ENCODE measurements at regions not wholly inside any gene's neighbourhood (a gene's known extent, or its start where the extent isn't known, plus 50 kb on each side); places are given as distances from the start of the nearest gene placed in this dataset.
"Not testable (repeated sequence)": the region's sequence is repeated elsewhere in the genome, so short reads cannot be mapped to it uniquely, and the experiment has no call there.

GRCh38 chr5:57738301-57738700, 255.7 kb upstream of the ACTBL2 start:
- TF ChIP-seq POLR2A (IDR thresholded peaks at IDR 0.05) = no peak
- no peak for TF ChIP-seq CTCF (IDR thresholded peaks at IDR 0.05)
- Histone ChIP-seq H3K36me3 (no peaks in the 10 kb centered on the region), H3K27me3 (no peaks in the 10 kb centered on the region), H3K4me3 (no peak overlapping the region), H3K27ac (no peak overlapping the region), H3K4me1 (peaks cover 0 to 16% (median 4%) of the 10 kb centered on the region in 12 donors), H3K9me3 (no peaks in the 10 kb centered on the region)
- ATAC-seq = no peak
- intact Hi-C loops (cut with DNase I) = no loop called here
- WGBS, 4 donors = 75 to 89% (median 84%) methylated on average over 2 of the region's 2 CpGs
- no peak for DNase-seq

- WGBS, 4 donors = 77 to 88% (median 82%) methylated on average over 4 of the region's 4 CpGs
- peaks cover 0 to 16% (median 4%) of the 10 kb centered on the region in 12 donors for H3K4me1 ChIP-seq
- TF ChIP-seq CTCF (IDR thresholded peaks at IDR 0.05) = no peak
- TF ChIP-seq POLR2A (IDR thresholded peaks at IDR 0.05) = no peak
- no peaks in the 10 kb centered on the region for H3K27me3 ChIP-seq
- DNase-seq (no peak), ATAC-seq (no peak)
- H3K27ac ChIP-seq = peak overlapping the region in 1 of 12 donors; percentile 50
- no peaks in the 10 kb centered on the region for H3K36me3 ChIP-seq
- H3K9me3 ChIP-seq = no peaks in the 10 kb centered on the region
- intact Hi-C loops (cut with DNase I) = no loop called here
- H3K4me3 ChIP-seq = no peak overlapping the region
Observed at GRCh38 chr5:57736716-57737115, 254.1 kb upstream of the ACTBL2 start.

GRCh38 chr5:57735279-57736153, 252.9 kb upstream of the ACTBL2 start:
- H3K27ac ChIP-seq = peak overlapping the region in 1 of 12 donors; percentile 50
- 51 to 69% (median 58%) methylated on average over 7 of the region's 7 CpGs for WGBS, 4 donors

GRCh38 chr5:57734296-57734695, 251.7 kb upstream of the ACTBL2 start:
- DNase-seq (no peak), ATAC-seq (no peak)
- 73 to 85% (median 81%) methylated on average over 3 of the region's 3 CpGs for WGBS, 4 donors
- Histone ChIP-seq H3K4me1 (peaks cover 0 to 16% (median 4%) of the 10 kb centered on the region in 12 donors), H3K27me3 (no peaks in the 10 kb centered on the region), H3K9me3 (no peaks in the 10 kb centered on the region), H3K4me3 (no peak overlapping the region), H3K36me3 (no peaks in the 10 kb centered on the region), H3K27ac (no peak overlapping the region)
- intact Hi-C loops (cut with DNase I) = no loop called here
- TF ChIP-seq CTCF (IDR thresholded peaks at IDR 0.05) (no peak), POLR2A (IDR thresholded peaks at IDR 0.05) (no peak)

More at GRCh38 chr5:57735279-57736153, 252.9 kb upstream of the ACTBL2 start:
- peaks cover 0 to 16% (median 4%) of the 10 kb centered on the region in 12 donors for H3K4me1 ChIP-seq
- H3K27me3 ChIP-seq; H3K36me3 ChIP-seq; intact Hi-C loops (cut with DNase I); H3K9me3 ChIP-seq; H3K4me3 ChIP-seq: not testable (repeated sequence)
- DNase-seq (peak in 1 of 5 donors; percentile 26), ATAC-seq (peak in 2 of 4 donors; percentile 59 to 63)
